HAP-1 (cell line): ENCODE measurements at regions not wholly inside any gene's neighbourhood (a gene's known extent, or its start where the extent isn't known, plus 50 kb on each side); places are given as distances from the start of the nearest gene placed in this dataset.

Experiments
- DNase-seq, 2 experiments: peaks; one replicate each; pipeline ENCODE4 v3.0.0-alpha.2; 2016 to 2020; ENCODE audit warnings: low spot score in 2 of 2
- H3K27me3 ChIP-seq: fragments of 250-450 bp; sonication (Bioruptor Pico); 2 replicates; pipeline ENCODE4 v1.5.1; 2020; ENCODE audit warnings: low read depth, mild to moderate bottlenecking, moderate library complexity
- H3K36me3 ChIP-seq: fragments of 250-450 bp; sonication (Bioruptor Pico); replicated peaks from 2 replicates; pipeline ENCODE4 v1.5.1; 2020; ENCODE audit warnings: mild to moderate bottlenecking
- H3K4me1 ChIP-seq: fragments of 250-450 bp; sonication (Bioruptor Pico); 2 replicates; pipeline ENCODE4 v1.5.1; 2020; ENCODE audit warnings: mild to moderate bottlenecking
- H3K4me3 ChIP-seq: fragments of 250-450 bp; sonication (Bioruptor Pico); 2 replicates; pipeline ENCODE4 v1.5.1; 2020; ENCODE audit warnings: mild to moderate bottlenecking, moderate library complexity
- H3K9me3 ChIP-seq: fragments of 250-450 bp; sonication (Bioruptor Pico); 2 replicates; pipeline ENCODE4 v1.5.1; 2020; ENCODE audit warnings: mild to moderate bottlenecking, moderate library complexity
- in situ Hi-C: fragments of 300-500 bp; cut with MboI; formaldehyde crosslinking; loops from 3 replicates; pipeline ENCODE4 v1.14.3; 2020; ENCODE audit warnings: low sequenced_read_pairs, inconsistent platforms, mixed read lengths

GRCh38 chr17:59451706-59452105 is 113.7 kb upstream of the DHX40 start:
- DNase-seq: no peak
- Histone ChIP-seq H3K4me3 (no peak overlapping the region), H3K27me3 (no peaks in the 10 kb centered on the region), H3K9me3 (no peaks in the 10 kb centered on the region), H3K36me3 (no peaks in the 10 kb centered on the region), H3K4me1 (no peaks in the 10 kb centered on the region)
- in situ Hi-C loops: no loop called here

- H3K4me1 ChIP-seq: no peaks in the 10 kb centered on the region
- no peaks in the 10 kb centered on the region for H3K27me3 ChIP-seq
- no peaks in the 10 kb centered on the region for H3K36me3 ChIP-seq
- in situ Hi-C loops: no loop called here
- DNase-seq: no peak
- H3K4me3 ChIP-seq: no peak overlapping the region
- no peaks in the 10 kb centered on the region for H3K9me3 ChIP-seq
Observed at GRCh38 chr17:59454633-59455105, 110.7 kb upstream of the DHX40 start.

- in situ Hi-C loops: no loop called here
- H3K9me3 ChIP-seq: no peaks in the 10 kb centered on the region
- H3K27me3 ChIP-seq: no peaks in the 10 kb centered on the region
- H3K36me3 ChIP-seq: no peaks in the 10 kb centered on the region
- H3K4me3 ChIP-seq: no peak overlapping the region
- H3K4me1 ChIP-seq: no peaks in the 10 kb centered on the region
- DNase-seq: no peak
Observed at GRCh38 chr17:59456428-59456827, 109.0 kb upstream of the DHX40 start.

- H3K36me3 ChIP-seq: no peaks in the 10 kb centered on the region
- no peaks in the 10 kb centered on the region for H3K4me1 ChIP-seq
- no peaks in the 10 kb centered on the region for H3K27me3 ChIP-seq
- no peak for DNase-seq
- no peak overlapping the region for H3K4me3 ChIP-seq
- no peaks in the 10 kb centered on the region for H3K9me3 ChIP-seq
- in situ Hi-C loops: no loop called here
Observed at GRCh38 chr17:59456923-59457615, 108.3 kb upstream of the DHX40 start.

GRCh38 chr17:59462385-59462784 is 103.0 kb upstream of the DHX40 start:
- Histone ChIP-seq H3K4me3 (no peak overlapping the region), H3K9me3 (no peaks in the 10 kb centered on the region), H3K36me3 (no peaks in the 10 kb centered on the region), H3K4me1 (no peaks in the 10 kb centered on the region), H3K27me3 (no peaks in the 10 kb centered on the region)
- in situ Hi-C loops: no loop called here
- no peak for DNase-seq

GRCh38 chr17:59464246-59464645 is 101.2 kb upstream of the DHX40 start:
- in situ Hi-C loops: no loop called here
- DNase-seq: no peak

GRCh38 chr17:59465949-59466307 is 99.5 kb upstream of the DHX40 start:
- Histone ChIP-seq H3K27me3 (no peaks in the 10 kb centered on the region), H3K9me3 (no peaks in the 10 kb centered on the region), H3K36me3 (no peaks in the 10 kb centered on the region), H3K4me1 (no peaks in the 10 kb centered on the region), H3K4me3 (no peak overlapping the region)
- in situ Hi-C loops: no loop called here
- no peak for DNase-seq

More at GRCh38 chr17:59464246-59464645, 101.2 kb upstream of the DHX40 start:
- no peaks in the 10 kb centered on the region for H3K36me3 ChIP-seq
- H3K4me3 ChIP-seq: no peak overlapping the region
- H3K4me1 ChIP-seq: no peaks in the 10 kb centered on the region
- H3K9me3 ChIP-seq: no peaks in the 10 kb centered on the region
- H3K27me3 ChIP-seq: no peaks in the 10 kb centered on the region

- no peak overlapping the region for H3K4me3 ChIP-seq
- peak; percentile 33 to 54 for DNase-seq
- in situ Hi-C loops: no loop called here
- no peaks in the 10 kb centered on the region for H3K36me3 ChIP-seq
- no peaks in the 10 kb centered on the region for H3K27me3 ChIP-seq
- no peaks in the 10 kb centered on the region for H3K4me1 ChIP-seq
- H3K9me3 ChIP-seq: no peaks in the 10 kb centered on the region
Observed at GRCh38 chr17:59466946-59467801, 98.2 kb upstream of the DHX40 start.

GRCh38 chr17:59469786-59470485 is 95.5 kb upstream of the DHX40 start:
- Histone ChIP-seq H3K4me1 (no peaks in the 10 kb centered on the region), H3K4me3 (no peak overlapping the region), H3K36me3 (no peaks in the 10 kb centered on the region), H3K27me3 (no peaks in the 10 kb centered on the region), H3K9me3 (no peaks in the 10 kb centered on the region)
- no peak for DNase-seq
- in situ Hi-C loops: no loop called here

GRCh38 chr17:59470624-59471297 is 94.6 kb upstream of the DHX40 start:
- in situ Hi-C loops: no loop called here
- H3K27me3 ChIP-seq: no peaks in the 10 kb centered on the region
- no peak overlapping the region for H3K4me3 ChIP-seq
- no peaks in the 10 kb centered on the region for H3K9me3 ChIP-seq
- no peaks in the 10 kb centered on the region for H3K36me3 ChIP-seq
- no peak for DNase-seq
- H3K4me1 ChIP-seq: no peaks in the 10 kb centered on the region

- no peak overlapping the region for H3K4me3 ChIP-seq
- no peaks in the 10 kb centered on the region for H3K4me1 ChIP-seq
- in situ Hi-C loops: no loop called here
- H3K27me3 ChIP-seq: no peaks in the 10 kb centered on the region
- no peaks in the 10 kb centered on the region for H3K9me3 ChIP-seq
- H3K36me3 ChIP-seq: no peaks in the 10 kb centered on the region
- DNase-seq: no peak
Observed at GRCh38 chr17:59476413-59476812, 89.0 kb upstream of the DHX40 start.

GRCh38 chr17:59479141-59479540 is 86.3 kb upstream of the DHX40 start:
- Histone ChIP-seq H3K27me3 (no peaks in the 10 kb centered on the region), H3K36me3 (no peaks in the 10 kb centered on the region), H3K4me1 (no peaks in the 10 kb centered on the region), H3K4me3 (no peak overlapping the region), H3K9me3 (no peaks in the 10 kb centered on the region)
- DNase-seq: no peak
- in situ Hi-C loops: no loop called here

- no peaks in the 10 kb centered on the region; the same call in 1 of the 2 replicates for H3K27me3 ChIP-seq
- no peaks in the 10 kb centered on the region for H3K9me3 ChIP-seq
- H3K36me3 ChIP-seq: no peaks in the 10 kb centered on the region
- DNase-seq: no peak
- H3K4me3 ChIP-seq: no peak overlapping the region
- H3K4me1 ChIP-seq: no peaks in the 10 kb centered on the region; the same call in 1 of the 2 replicates
- in situ Hi-C loops: no loop called here
Observed at GRCh38 chr17:59483860-59484259, 81.5 kb upstream of the DHX40 start.
